ENCODE measurements at regions not wholly inside any gene's neighbourhood (a gene's known extent, or its start where the extent isn't known, plus 50 kb on each side); places are given as distances from the start of the nearest gene placed in this dataset.

DNA sequence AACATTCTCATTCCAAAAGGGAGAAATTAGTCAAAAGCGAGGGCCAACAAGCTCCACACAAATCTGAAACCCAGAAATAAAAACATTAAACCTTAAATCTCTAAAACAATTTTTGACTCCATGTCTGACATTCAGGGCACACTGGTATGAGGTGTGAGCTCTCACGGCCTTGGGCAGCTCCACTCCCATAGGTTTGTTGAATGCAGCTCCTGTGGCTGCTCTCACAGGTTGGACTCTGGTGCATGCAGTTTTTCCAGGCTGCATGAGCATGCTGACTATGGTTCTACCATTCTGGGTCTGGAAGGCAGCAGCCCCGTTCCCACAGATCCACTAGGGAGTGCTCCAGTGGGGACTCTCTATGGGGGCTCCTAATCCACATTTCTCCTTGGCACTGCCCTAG is 887.1 kb upstream of the GHITM start:
- DNase-seq (ENCODE audit: low spot score) = no peak

DNA sequence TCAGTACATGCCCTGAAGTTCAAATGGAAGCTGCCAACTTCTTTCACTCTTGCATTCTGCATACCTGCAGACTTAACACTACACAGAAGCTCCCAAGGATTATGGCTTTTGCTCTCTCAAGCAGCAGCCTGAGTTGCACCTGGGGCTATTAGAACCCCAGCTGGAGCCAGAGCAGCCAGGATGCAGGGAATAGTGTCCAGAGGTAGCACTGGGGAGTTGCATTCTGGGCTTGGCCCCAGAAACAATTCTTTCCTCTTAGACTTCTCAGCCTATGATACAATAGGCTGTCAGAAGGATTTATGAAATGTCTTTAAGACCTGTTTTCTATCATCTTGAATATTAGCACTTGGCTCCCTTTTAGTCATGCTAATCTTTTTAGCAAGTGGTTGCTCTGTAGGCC is 886.7 kb upstream of the GHITM start:
- no peak for DNase-seq (ENCODE audit: low spot score)

DNA sequence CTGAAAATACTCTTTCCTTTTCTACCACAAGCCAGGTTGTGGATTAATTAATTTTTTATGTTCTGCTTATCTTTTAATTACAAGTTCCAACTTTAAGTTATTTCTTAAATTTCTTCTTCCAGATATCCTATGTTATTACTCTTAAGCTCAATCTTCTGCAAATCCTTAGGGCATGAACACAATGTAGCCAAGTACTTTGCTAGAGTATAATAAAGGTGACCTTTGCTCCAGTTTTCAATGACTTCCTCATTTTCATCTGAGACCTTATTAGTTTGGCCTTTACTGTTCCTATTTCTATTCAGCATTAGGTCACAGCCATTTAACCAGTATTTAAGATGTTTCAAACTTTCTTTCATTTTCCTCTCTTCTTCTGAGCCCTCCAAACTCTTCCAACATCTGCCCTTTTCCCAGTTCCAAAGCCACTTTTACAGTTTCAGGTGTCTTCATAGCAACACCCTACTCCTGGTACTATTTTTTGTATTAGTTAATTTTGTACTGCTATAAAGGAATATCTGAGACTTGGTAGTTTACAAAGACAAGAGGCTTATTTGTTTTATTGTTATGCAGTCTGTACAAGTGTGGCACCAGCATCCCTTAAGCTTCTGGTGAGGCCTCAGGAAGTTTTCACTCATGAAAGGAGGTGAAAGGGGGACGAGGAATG is 886.2 kb upstream of the GHITM start:
- no peak for DNase-seq (ENCODE audit: low spot score)

DNA sequence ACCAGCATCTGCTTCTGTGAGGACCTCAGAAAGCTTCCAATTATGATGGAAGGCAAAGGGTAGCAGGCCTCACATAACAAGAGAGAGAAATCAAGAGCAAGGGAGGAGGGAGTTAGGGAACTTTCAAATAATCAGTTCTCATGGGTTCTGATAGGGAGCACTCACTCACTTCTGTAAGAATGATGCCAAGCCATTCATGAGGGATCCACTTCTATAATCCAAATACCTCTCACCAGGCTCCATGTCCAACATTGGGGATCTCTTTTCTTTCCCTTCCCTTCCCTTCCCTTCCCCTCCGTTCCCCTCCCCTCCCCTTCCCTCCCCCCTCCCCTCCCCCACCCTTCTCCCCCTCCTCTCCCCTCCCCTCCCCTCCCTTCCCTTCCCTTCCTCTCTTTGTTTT is 884.6 kb upstream of the GHITM start:
- DNase-seq (ENCODE audit: low spot score) = no peak

DNA sequence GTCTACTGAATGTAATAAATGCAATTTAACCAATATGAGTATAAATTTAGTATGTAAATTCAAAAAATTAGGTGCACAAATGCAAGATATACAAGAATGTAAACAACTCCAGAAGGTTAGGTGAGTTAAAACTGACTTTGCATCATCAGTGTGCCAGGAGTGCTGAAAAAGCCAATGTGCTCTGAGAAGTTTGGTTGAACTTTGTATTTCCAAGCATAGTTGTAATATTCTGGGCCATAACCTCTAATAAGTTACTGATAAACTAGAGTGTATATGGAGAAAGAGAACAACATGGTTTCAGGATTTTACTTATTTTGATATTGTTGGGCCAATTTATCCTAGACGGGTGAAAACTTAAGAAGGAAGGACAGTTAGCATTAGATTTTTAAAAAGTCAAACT is 876.9 kb upstream of the GHITM start:
- no peak for DNase-seq (ENCODE audit: low spot score)

DNA sequence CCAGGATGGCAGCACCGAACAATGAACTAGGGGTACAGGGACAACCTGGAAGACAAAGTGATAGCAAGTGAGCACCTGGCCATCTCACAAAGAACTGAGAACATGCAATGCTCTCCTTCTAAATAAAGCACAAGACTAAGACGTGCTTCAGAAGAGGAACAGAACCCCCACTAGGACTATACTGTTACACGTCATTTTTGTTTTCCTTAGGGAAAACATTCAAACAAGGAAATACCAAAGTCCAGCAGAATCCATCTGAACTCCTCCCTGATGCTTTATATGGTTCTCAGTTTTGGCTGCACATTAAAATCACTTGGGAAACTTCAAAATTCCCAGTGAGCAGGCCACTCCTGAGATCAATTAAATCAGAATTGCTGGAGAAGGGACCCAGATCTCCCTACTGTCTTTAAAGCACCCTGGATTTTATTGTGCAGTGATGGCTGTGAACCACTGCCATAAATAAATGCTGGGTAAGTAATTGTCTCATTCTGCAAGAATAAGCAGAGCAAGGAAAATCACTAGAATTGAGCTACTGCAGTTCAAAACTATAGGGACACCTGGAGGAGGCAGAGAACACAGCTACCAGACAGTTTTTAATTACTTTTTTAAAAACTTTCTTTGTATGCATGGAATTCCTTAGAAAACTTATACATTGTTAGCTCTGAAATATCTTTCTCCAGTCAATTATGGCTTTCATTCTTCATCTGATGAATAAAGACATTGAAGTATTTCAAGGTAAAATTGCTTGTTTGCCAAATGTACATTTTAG is 866.5 kb upstream of the GHITM start:
- no peak for DNase-seq (ENCODE audit: low spot score)

DNA sequence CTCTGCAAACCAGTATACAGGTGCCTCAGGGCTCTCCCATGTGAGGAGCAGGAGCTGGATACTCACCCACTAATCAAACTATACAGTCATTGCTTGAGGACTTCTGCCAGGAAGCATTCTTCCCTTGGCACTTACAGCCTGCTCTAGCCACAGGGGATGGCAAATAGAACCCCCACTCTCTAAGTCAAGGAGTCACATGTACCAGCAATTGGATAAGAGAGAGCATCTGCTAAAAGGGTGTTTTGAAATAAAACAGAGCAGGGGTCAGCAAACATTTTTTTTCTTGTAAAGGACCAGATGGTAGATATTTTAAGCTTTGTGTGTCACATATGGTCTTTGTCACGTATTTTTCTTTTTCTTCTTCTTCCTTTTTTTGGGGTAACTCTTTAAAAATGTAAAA is 865.2 kb upstream of the GHITM start:
- DNase-seq (ENCODE audit: low spot score) = no peak

DNA sequence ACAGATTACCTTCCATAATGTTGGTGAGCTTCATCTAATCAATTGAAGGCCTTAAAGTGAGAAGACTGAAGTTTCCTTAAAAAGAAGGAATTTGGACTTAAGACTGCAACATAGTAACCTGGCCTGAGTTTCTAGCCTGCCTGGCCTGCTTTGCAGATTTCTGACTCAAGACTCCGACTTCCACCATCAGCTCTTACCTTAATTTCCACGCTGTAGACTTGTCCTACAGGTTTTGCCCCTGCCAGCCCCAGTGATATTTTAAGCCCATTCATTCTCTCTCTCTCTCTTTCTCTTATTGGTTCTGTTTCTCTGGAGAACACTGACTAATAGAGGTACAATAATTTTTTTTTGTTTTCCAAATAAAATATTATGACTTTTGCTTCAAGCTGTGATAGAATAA is 862.3 kb upstream of the GHITM start:
- DNase-seq (ENCODE audit: low spot score) = no peak

DNA sequence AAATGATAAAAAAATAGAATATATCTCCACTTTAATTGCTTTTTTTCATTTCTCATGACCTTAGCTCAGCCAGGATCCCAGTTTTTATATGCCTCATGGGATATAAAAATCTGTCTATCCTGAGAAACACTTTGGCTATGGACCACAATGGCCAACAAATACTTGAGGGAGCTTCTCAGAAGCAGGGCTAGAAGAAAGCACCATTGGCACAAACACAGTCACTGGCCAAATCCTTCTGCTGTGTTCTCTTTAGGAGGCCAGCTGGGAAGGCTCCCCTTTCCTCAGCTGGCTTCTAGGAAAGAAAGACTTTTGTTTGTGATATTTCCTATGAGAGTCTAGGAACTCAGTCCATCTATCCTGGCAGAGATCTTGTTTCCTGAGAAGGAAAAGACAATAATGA is 856.2 kb upstream of the GHITM start:
- no peak for DNase-seq (ENCODE audit: low spot score)

DNA sequence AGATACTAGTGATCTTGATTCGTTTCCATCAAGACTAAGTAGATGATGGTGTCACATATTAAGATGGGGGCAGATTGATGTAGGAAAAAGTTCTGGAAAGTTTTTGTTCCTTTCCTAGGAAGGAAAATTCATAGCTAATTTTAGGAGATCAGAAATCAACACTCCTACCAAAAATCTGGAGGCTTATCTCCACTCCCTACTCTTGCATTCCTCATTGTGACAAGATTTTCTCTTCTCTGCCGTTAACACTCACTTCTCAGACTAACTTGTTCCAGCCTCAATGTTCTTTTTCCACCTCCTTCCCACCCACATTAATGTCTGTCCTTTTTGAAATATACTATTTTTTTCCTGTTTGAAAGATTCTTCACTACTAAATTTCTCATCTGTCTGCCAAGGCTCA is 851.9 kb upstream of the GHITM start:
- DNase-seq (ENCODE audit: low spot score) = no peak

DNA sequence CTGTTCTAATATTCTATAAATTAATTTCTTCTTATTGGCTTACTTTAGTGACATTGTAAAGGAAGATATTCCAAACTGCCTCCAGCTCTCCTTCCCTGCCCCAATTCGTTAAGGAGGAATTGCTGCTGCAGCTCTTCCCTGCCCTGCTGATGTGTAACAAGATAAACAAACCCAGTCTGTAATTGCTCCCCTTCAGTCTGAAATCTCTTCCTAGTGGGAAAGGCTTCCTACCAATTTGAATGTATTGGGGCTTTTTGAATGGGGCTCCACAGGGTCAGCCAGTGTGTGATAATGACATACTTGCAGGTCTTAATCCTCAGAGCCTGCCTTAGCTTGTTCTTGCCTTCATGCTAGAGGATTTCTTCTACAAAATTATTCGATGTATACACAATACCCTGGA is 849.9 kb upstream of the GHITM start:
- no peak for DNase-seq (ENCODE audit: low spot score)

DNA sequence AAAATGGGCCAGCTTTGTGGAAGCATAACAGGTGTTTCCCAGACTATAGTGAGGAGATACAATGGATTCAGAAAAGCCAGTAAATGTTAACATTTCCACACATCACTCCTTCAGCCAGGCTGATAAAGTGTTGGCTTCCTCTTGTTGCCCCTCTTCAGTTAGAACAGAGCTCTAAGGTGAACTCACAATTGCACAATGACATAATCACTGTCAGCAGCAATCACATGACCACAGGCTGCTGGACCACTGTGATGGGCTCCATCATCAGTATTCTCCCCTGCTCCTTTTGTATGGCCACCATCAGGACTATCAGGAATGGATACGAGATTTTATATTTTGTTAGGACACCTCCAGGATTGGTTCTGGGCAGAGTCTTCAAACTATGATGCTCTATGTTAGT is 849.4 kb upstream of the GHITM start:
- DNase-seq (ENCODE audit: low spot score) = no peak

DNA sequence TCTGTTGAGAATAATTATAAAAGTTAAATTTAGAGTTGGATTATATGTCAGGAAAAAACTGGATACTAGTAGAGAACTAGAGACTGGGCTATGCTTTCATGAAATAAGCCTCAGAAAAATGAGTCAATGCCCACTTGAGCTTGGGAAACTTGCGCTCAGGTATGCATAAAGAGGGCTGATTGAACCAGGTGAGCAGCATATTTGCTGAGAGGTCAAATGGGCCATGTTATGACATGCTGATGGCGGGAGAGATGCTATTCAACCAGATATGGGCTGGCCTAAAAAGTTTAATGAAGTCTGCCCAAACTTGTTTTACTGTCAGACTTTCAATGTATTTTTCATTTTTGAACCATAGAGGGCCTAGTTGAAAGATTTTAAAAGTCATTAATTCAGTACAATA is 837.6 kb upstream of the GHITM start:
- no peak for DNase-seq (ENCODE audit: low spot score)

DNA sequence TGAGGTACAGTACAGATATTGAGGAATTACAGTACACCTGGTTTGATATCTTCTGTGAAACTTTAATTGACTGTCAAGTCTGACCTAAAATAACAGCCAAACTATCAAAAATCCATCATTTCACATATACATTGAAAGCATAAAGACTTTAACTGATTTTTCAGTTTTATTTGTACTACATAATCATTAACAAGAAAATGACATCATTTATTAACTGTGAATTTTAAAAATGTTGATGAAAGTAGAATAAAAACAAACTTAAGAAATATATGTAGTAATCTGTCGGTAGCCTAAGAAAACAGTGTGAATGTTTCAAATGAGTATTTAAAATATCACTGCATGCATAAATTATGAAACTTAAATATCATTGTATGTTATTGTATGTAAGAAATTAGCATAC is 836.7 kb upstream of the GHITM start:
- no peak for DNase-seq (ENCODE audit: low spot score)

DNA sequence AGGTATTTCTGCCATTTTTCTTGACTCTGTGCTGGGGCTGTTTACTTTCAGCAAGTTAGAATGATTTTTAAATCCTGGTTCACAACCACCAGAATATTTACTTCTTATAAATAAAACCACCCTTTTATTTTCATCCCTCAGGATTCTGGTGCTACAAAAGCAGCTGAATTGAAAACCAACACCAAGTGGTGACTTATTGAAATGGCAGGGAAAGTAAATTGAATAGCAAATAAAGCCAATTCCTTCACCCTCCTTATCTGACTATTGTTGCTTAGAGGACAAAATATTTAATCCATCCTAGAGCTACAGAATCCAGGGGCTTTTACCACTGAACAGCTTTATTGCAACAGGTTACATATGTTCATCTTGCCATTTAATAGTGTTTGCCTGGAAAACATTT is 828.6 kb upstream of the GHITM start:
- DNase-seq (ENCODE audit: low spot score) = no peak

DNA sequence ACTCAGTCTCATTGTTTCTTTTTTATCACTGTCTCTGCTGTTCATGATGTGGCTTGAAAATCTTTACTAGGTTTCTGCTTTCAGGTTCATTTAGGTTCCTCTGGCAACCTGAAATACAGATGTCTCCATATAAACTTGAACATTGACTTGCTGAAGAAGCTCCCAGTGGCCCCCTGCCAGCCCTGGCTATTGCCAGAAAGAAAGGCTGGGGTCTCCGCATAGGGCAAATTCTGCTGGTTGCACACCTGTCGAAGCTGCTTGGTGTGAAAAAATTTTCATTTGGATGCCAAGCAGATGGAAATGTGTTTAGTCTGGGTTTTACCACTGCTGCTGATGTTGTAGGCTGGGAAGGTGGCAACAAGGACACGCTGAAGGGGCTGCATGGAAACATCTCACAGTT is 826.7 kb upstream of the GHITM start:
- DNase-seq (ENCODE audit: low spot score) = no peak

DNA sequence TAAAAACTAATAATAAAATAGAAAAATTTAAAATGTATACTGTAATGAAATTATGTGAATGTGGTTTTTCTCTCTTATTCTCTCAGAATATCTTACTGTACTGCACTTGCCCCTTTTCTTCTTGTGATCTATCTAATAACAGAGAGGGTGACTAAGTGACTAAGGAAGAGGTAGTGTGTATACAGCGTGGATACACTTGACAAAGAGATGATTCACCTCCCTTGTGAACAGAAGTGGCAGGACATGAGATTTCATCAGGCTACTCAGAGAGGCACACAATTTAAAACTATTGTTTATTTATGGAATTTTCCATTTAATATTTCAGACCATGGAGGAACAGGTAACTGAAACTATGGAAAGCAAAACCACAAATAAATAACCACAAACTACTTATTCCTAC is 806.6 kb upstream of the GHITM start:
- no peak for DNase-seq (ENCODE audit: low spot score)

DNA sequence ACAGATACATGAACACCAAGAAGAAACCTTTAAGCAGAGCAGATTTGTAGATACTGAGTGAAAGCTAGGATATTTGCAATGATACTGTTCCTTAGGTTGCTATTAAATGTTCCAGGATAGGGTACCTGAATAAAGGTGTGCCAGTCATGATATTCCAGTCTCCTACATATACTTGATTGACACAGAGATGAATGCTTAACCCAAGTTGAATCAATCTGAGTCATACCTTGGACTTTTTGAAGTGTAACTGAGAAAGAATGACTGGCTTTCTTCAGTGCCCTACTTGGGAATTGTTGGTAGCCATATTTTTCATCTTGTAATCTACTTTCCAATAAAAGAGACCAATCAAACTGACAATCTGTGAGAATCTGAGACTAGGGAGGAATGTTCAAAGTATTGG is 805.7 kb upstream of the GHITM start:
- DNase-seq (ENCODE audit: low spot score) = no peak

DNA sequence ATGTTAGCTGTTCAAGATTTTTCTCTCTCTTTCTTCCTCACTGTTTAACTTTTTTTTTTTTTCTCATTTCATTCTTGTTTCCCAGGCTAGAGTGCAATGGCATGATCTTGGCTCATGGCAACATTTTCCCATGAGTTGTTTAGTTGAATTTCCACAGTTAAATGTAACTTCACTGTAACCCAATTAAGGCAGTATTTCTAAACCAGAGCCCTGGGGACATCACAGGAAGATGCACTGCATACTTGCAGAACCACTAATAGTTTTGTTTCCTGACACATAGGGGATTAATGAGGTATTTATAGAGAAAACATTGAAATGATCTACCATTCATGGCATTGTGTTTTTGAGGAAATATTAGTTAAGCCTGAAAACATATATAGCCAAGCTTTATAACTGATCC is 795.6 kb upstream of the GHITM start:
- DNase-seq (ENCODE audit: low spot score) = no peak

DNA sequence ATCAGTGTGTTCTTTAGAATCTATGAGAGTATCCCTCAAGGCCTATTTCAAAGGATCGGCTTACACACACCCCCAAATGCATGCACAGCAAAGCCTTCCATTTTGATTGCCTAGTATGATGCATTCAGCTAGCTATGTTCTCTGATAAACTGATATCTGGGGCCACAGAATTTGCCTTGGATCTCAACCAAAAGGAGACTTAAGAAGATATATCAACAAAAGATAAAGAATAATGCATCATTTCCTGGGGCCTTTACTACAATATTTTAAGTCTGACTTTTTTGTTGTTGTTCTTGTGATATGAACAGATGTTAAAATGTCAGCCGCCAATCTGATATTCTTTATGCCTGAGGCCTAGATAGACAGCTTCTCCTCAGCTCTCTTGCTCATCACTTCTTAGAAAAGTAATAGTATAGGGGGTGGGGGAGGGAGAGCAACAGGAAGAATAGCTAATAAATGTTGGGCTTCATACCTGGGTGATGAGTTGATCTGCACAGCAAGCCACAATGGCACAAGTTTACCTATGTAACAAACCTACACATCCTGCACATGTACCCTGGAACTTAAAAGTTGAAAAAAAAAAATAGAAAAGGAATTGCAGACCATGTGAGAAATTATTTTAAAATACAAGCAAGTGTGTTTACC is 792.9 kb upstream of the GHITM start:
- no peak for DNase-seq (ENCODE audit: low spot score)

DNA sequence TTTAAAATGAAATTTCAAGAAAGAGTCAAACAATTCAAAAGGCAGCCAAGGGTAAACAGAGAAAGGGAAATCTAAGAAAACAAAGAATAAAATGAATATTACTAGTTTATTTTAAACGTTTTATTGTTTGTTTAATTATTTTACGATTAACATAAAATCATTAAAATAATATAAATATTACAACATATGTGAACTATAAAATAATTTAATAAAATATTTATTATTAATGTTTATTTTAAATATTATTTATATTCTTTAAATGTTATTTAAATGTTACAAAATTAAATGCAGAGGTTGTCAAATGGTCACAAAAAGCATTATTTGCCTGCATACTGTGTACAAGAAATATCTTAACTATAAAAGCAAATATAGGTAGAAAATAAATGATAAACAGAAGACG is 786.7 kb upstream of the GHITM start:
- DNase-seq (ENCODE audit: low spot score) = no peak

DNA sequence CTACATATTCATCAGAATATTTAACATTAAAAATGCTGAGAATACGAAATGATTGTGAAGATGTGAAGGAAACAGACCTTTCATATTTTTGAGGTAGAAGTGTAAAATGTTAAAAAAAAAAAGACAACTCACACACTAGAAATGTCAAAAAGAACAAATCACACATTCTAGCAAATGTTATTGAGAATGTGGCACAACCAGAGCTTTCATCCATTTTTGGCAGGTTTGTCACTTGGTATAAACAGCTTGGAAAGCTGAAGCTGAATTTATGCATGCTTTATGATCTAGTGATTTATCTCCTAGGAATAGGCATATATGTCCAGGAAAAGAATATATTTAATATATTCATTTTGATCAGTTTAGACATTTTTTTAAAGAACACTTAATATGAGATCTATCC is 784.9 kb upstream of the GHITM start:
- DNase-seq (ENCODE audit: low spot score) = no peak

DNA sequence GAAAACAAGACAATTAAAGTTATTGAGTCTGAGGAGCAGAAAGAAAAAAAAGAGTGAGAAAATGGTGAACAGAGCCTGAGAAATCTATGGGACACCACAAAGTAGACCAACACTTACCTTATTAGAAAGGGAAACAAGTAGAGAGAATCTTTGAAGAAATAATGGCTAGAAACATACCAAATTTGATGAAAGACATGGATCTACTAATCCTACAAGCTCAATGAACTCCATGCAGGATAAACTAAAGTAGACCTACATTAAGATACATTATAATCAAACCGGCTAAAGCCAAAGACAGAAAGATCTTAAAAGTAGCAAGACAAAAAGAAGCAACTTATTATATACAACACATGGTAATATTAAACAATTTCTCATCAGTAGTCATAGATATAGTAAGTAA is 782.3 kb upstream of the GHITM start:
- DNase-seq (ENCODE audit: low spot score) = no peak

DNA sequence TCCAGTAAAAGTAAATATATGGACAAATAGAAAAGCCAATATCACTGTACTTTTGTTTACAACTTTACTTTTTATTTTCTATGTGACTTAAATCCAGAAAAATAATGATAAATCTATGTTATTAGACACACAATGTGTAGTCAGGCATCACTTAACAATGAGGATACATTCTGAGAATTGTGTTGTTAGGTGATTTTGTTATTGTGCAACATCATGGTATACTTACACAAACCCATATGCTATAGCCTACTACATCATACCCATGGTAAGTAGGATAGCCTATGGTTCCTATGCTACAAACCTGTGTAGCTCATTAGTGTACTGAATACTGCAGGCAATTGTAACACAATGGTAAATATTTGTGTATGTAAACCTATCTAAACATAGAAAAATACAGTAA is 781.7 kb upstream of the GHITM start:
- DNase-seq (ENCODE audit: low spot score) = no peak
